ENCODE measurements at regions not wholly inside any gene's neighbourhood (a gene's known extent, or its start where the extent isn't known, plus 50 kb on each side); places are given as distances from the start of the nearest gene placed in this dataset.

DNA sequence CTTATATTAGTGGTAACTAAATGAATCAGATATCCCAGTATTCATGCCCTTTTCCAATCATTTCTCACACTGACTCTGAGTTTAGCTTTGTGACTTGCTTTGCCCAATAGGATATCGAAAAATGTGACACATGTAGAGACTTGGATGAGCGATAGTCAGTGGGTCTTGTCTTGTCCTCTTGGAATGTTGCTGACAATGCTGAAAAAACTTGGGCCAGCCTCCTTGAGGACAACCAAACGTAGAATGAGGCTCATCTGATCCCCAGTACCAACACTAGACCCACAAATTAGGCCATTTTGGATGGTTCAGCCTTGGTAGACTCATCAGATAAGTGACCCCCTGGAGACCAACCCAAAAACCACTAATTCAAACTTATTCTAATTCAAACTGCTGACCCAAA lies 351.0 kb downstream of the GRIN2B start:
- WGBS, 2 donors = 85 to 87% methylated on average over 3 of the region's 3 CpGs
- TF ChIP-seq, protein P1, sequence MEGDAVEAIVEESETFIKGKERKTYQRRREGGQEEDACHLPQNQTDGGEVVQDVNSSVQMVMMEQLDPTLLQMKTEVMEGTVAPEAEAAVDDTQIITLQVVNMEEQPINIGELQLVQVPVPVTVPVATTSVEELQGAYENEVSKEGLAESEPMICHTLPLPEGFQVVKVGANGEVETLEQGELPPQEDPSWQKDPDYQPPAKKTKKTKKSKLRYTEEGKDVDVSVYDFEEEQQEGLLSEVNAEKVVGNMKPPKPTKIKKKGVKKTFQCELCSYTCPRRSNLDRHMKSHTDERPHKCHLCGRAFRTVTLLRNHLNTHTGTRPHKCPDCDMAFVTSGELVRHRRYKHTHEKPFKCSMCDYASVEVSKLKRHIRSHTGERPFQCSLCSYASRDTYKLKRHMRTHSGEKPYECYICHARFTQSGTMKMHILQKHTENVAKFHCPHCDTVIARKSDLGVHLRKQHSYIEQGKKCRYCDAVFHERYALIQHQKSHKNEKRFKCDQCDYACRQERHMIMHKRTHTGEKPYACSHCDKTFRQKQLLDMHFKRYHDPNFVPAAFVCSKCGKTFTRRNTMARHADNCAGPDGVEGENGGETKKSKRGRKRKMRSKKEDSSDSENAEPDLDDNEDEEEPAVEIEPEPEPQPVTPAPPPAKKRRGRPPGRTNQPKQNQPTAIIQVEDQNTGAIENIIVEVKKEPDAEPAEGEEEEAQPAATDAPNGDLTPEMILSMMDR (IDR thresholded peaks at IDR 0.05) = no peak
- ATAC-seq = no peak
- Histone ChIP-seq H3K27me3 (peaks cover 0 to 7% (median 0%) of the 10 kb centered on the region in 7 donors), H3K4me3 (no peak overlapping the region), H3K27ac (no peak overlapping the region), H3K36me3 (no peaks in the 10 kb centered on the region), H3K9me3 (no peaks in the 10 kb centered on the region), H3K4me1 (no peaks in the 10 kb centered on the region)
- intact Hi-C loops (cut with DNase I) = no loop called here
- no peak for DNase-seq

DNA sequence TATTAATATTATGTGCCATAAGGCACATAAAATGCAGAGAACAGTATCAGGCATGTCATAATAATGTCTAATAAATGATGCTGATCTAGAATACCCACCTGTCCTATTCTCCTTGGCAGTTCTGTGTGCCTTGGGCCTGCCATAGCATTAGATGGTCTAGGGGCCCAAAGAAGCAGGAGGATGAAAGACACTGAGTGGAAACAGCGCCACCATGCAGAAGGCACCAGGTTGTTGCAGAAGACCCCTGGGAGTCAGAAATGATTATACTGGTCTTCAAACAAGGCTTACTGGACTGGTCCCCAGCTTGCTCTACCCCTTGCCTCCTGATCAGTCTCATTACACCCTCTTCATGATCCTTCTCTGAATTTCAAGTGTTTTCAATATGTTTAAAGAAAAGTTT lies 353.3 kb downstream of the GRIN2B start:
- no peaks in the 10 kb centered on the region for H3K9me3 ChIP-seq
- no peak for ATAC-seq
- H3K27me3 ChIP-seq = peaks cover 0 to 7% (median 0%) of the 10 kb centered on the region in 7 donors
- TF ChIP-seq, protein P1 (IDR thresholded peaks at IDR 0.05) = no peak
- H3K36me3 ChIP-seq = no peaks in the 10 kb centered on the region
- no peak for DNase-seq
- H3K27ac ChIP-seq = no peak overlapping the region
- H3K4me3 ChIP-seq = no peak overlapping the region
- 92 to 93% methylated on average over 1 of the region's 1 CpG for WGBS, 2 donors
- H3K4me1 ChIP-seq = no peaks in the 10 kb centered on the region
- intact Hi-C loops (cut with DNase I) = loop anchor here in 1 of 10 donors (5.0 kb wide), 1 partner anchor 229 kb away; no protein-coding TSS in a partner anchor

DNA sequence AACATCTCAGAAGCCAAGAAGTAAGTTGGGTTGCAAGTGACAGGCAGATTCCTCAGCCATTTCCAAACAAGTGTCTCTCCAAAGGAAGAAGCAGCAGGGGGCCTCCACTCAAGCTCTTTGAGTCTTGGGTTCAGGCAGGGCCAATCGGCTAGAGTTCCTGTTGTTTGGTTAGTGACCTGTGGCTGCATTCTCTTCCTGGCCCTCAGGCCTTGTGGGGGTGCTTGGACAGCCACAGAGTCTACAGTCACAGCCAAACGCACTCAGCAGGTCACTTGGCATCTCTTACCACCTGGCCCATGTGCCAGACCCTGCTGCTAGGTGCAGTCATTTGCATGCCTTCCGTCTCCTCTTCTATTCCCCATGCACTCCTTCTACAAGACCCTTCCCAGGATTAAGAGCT lies 353.9 kb downstream of the GRIN2B start:
- H3K9me3 ChIP-seq = no peaks in the 10 kb centered on the region
- no peak overlapping the region for H3K4me3 ChIP-seq
- ATAC-seq (no peak), DNase-seq (no peak)
- TF ChIP-seq, protein P1 (IDR thresholded peaks at IDR 0.05) = no peak
- peaks cover 0 to 7% (median 0%) of the 10 kb centered on the region in 7 donors for H3K27me3 ChIP-seq
- no peak overlapping the region for H3K27ac ChIP-seq
- 83 to 91% methylated on average over 3 of the region's 3 CpGs for WGBS, 2 donors
- no peaks in the 10 kb centered on the region for H3K36me3 ChIP-seq
- no peaks in the 10 kb centered on the region for H3K4me1 ChIP-seq
- intact Hi-C loops (cut with DNase I) = loop anchor here in 1 of 10 donors (5.0 kb wide), 1 partner anchor 230 kb away; no protein-coding TSS in a partner anchor

DNA sequence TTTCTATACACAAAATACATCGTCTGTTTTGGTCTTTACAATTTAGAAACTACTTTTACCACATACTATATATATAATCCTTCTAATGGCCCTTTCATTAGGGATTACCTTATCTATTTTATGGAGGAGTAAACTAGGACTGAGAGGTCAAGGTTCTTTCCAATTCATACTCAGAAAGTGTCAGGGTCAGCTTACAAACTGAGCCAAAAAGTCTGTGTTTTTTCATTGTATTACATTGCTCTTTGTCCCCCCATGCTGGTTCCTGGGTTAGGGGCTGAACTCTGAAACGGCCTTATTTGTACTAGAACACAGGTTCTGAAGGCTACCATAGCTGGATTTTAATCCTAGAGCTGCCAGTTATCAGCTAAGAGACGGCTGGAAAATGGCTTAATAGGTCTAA lies 368.1 kb downstream of the GRIN2B start:
- H3K4me1 ChIP-seq = peaks cover 0 to 4% (median 0%) of the 10 kb centered on the region in 9 donors
- no peaks in the 10 kb centered on the region for H3K27me3 ChIP-seq
- H3K27ac ChIP-seq = no peak overlapping the region
- TF ChIP-seq, protein P1 (IDR thresholded peaks at IDR 0.05) = no peak
- no peaks in the 10 kb centered on the region for H3K36me3 ChIP-seq
- no peak for DNase-seq
- intact Hi-C loops (cut with DNase I) = no loop called here
- no peak overlapping the region for H3K4me3 ChIP-seq
- WGBS, 2 donors = 76 to 83% methylated on average over 3 of the region's 3 CpGs
- no peak for ATAC-seq
- no peaks in the 10 kb centered on the region for H3K9me3 ChIP-seq
